ENCODE measurements at regions not wholly inside any gene's neighbourhood (a gene's known extent, or its start where the extent isn't known, plus 50 kb on each side); places are given as distances from the start of the nearest gene placed in this dataset.

DNA sequence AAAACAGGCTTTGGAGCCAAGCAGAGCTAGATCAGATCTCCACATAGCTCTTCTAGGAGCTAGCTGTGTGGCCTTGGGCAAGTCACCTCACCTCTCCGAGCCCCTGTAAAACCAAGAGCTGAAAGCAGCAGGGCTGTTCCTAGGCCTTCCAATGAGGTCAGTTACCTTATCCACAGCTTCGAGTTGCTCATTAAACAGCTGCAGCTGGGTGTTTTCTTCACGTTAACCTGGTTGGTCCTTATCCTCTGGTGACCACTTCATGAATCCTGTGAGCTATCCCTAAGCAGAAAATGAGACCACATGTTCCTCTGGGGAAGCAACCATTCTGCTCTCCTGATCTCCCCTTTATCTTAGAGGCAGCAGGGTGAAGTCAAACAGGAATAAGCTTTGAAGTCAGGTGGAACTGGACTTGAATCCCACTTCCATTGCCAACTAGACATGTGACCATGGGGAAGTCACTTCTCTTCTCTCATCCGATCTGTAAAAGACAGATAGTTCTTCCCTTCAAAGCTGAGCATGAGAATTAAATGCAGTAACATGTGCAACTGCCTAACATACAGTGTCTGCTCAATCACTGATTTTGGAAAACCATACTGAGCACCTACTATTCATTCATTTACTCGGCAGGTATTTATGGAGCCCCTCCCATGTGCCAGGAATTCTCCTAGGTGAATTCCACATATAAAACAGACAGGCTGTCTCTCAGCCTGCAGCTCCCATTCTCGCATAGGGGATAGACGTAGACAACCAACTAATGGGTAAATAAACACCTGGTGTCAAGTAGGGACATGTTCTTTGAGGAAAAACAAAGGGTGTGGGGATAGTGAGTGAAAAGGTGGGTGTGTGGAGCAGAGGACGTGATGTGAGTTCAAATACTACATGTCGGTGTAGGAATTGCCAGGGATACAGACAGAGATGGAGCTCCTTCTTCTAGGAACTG, 111.7 kb upstream of the BOD1 start:
- H3K36me3 ChIP-seq (replicated peaks; ENCODE audit: insufficient read depth, low read length), result no peaks in the 10 kb centered on the region
- H3K9me3 ChIP-seq (replicated peaks; ENCODE audit: insufficient read depth, low read length), result no peaks in the 10 kb centered on the region
- no peak overlapping the region for H3K4me3 ChIP-seq (ENCODE audit: low read length)
- no peak overlapping the region for H3K9ac ChIP-seq (ENCODE audit: low read length)
- no peak overlapping the region for H2AFZ ChIP-seq (ENCODE audit: low read length)
- H3K27ac ChIP-seq (ENCODE audit: low read length), result no peak overlapping the region
- no peak overlapping the region for H3K4me2 ChIP-seq (ENCODE audit: low read depth, low read length)
- H3K79me2 ChIP-seq (ENCODE audit: low read length), result no peaks in the 10 kb centered on the region
- TF ChIP-seq EZH2 (optimal IDR thresholded peaks at IDR 0.05; ENCODE audit: low read depth, low read length), result no peak
- TF ChIP-seq, protein P1, sequence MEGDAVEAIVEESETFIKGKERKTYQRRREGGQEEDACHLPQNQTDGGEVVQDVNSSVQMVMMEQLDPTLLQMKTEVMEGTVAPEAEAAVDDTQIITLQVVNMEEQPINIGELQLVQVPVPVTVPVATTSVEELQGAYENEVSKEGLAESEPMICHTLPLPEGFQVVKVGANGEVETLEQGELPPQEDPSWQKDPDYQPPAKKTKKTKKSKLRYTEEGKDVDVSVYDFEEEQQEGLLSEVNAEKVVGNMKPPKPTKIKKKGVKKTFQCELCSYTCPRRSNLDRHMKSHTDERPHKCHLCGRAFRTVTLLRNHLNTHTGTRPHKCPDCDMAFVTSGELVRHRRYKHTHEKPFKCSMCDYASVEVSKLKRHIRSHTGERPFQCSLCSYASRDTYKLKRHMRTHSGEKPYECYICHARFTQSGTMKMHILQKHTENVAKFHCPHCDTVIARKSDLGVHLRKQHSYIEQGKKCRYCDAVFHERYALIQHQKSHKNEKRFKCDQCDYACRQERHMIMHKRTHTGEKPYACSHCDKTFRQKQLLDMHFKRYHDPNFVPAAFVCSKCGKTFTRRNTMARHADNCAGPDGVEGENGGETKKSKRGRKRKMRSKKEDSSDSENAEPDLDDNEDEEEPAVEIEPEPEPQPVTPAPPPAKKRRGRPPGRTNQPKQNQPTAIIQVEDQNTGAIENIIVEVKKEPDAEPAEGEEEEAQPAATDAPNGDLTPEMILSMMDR (IDR thresholded peaks at IDR 0.05; ENCODE audit: low read length), result no peak
- TF ChIP-seq EZH2phosphoT487 (IDR thresholded peaks at IDR 0.05; ENCODE audit: low read length), result no peak
- H3K9me2 ChIP-seq (replicated peaks; ENCODE audit: insufficient read depth, low read length), result no peaks in the 10 kb centered on the region; the same call in 1 of the 2 replicates
- H3F3A ChIP-seq (ENCODE audit: insufficient read depth, low read length), result no peaks in the 10 kb centered on the region
- no peaks in the 10 kb centered on the region for H3K27me3 ChIP-seq (replicated peaks; ENCODE audit: insufficient read depth, low read length)
- DNase-seq, result no peak
- no peaks in the 10 kb centered on the region for H4K20me1 ChIP-seq (ENCODE audit: insufficient read depth, low read length)
- no peaks in the 10 kb centered on the region for H3K4me1 ChIP-seq (ENCODE audit: low read length)

DNA sequence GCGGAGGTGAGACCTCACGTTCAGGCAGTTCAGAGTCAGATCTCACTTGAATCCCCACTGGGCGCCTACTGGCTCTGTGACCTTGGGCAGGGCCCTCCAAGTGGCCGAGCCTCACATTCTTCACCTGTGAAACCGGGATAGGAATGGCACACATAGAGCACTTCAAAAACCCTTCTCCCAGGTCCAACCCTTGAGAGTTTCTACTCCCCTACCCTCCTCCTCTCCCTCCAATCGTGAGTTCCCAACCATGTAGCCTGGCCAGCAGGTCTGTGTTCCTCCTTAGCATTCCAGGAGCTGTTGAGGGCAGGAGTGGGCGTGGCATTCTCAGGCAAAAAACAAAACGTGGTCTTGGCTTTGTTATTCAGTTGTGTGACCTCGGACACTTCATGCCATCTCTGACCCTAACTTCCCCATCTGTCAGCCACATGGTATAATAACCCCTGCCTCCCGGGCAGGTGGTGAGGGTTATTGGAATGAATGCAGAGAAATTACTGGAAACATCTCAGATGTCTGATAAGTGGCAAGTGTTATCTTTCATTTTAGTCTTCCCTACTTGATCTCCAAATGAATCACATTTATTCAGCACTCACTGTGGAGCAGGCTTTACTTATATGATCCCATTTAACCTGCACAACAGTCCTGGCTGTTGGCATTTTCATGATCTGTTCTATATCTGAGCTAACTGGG, 112.8 kb upstream of the BOD1 start:
- Histone ChIP-seq H3K9me3 (replicated peaks; ENCODE audit: insufficient read depth, low read length) (no peaks in the 10 kb centered on the region), H3K9me2 (replicated peaks; ENCODE audit: insufficient read depth, low read length) (no peaks in the 10 kb centered on the region; the same call in 1 of the 2 replicates), H3K9ac (ENCODE audit: low read length) (no peak overlapping the region), H3K4me2 (ENCODE audit: low read depth, low read length) (no peak overlapping the region), H3K27me3 (replicated peaks; ENCODE audit: insufficient read depth, low read length) (no peaks in the 10 kb centered on the region), H4K20me1 (ENCODE audit: insufficient read depth, low read length) (no peaks in the 10 kb centered on the region), H3K27ac (ENCODE audit: low read length) (no peak overlapping the region), H3K36me3 (replicated peaks; ENCODE audit: insufficient read depth, low read length) (no peaks in the 10 kb centered on the region), H3F3A (ENCODE audit: insufficient read depth, low read length) (no peaks in the 10 kb centered on the region), H2AFZ (ENCODE audit: low read length) (no peak overlapping the region), H3K79me2 (ENCODE audit: low read length) (no peaks in the 10 kb centered on the region), H3K4me1 (ENCODE audit: low read length) (no peaks in the 10 kb centered on the region), H3K4me3 (ENCODE audit: low read length) (no peak overlapping the region)
- no peak for DNase-seq
- TF ChIP-seq, protein P1 (IDR thresholded peaks at IDR 0.05; ENCODE audit: low read length), result no peak
- TF ChIP-seq EZH2 (optimal IDR thresholded peaks at IDR 0.05; ENCODE audit: low read depth, low read length), result no peak
- no peak for TF ChIP-seq EZH2phosphoT487 (IDR thresholded peaks at IDR 0.05; ENCODE audit: low read length)

DNA sequence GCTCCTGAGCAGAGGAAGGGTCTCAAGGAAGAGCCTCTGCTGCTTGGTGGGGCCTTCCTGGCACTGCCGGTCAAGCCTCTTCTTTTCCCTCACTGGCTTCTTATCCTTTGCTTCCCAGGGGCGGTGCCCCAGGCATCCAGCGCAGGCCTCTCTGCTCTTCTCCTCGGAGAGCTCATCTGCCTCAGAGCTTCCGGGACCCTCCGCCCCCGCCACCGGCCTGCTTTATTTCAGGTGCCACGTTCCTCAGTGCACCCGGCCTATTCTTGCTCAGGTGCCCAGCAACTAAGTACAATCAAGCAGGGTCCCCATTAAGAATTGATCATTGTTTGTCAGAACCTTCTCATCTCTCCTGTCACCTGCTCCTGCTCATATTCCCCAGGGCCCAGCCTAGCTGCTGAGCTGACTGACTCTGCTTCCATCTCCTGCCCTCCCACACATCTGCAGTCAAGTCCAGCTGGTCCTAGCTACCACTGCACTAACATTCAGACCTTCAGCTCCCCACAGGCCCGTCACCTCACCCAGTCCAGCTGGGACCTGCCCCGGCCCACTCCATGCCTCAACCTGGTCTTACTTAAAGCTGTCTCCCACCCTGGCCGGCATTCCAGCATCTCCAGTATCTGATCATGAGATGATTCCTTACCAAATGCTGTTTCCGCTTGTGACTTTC, 114.3 kb upstream of the BOD1 start:
- Histone ChIP-seq H3K27ac (ENCODE audit: low read length) (no peak overlapping the region), H3K9ac (ENCODE audit: low read length) (no peak overlapping the region), H3K4me2 (ENCODE audit: low read depth, low read length) (no peak overlapping the region), H3K9me2 (replicated peaks; ENCODE audit: insufficient read depth, low read length) (no peaks in the 10 kb centered on the region), H3K79me2 (ENCODE audit: low read length) (no peaks in the 10 kb centered on the region), H3K4me3 (ENCODE audit: low read length) (no peak overlapping the region), H3K4me1 (ENCODE audit: low read length) (no peaks in the 10 kb centered on the region), H3K9me3 (replicated peaks; ENCODE audit: insufficient read depth, low read length) (no peaks in the 10 kb centered on the region), H3K27me3 (replicated peaks; ENCODE audit: insufficient read depth, low read length) (no peaks in the 10 kb centered on the region), H3K36me3 (replicated peaks; ENCODE audit: insufficient read depth, low read length) (no peaks in the 10 kb centered on the region), H2AFZ (ENCODE audit: low read length) (no peak overlapping the region), H4K20me1 (ENCODE audit: insufficient read depth, low read length) (no peaks in the 10 kb centered on the region), H3F3A (ENCODE audit: insufficient read depth, low read length) (no peaks in the 10 kb centered on the region)
- TF ChIP-seq EZH2phosphoT487 (IDR thresholded peaks at IDR 0.05; ENCODE audit: low read length) (no peak), EZH2 (optimal IDR thresholded peaks at IDR 0.05; ENCODE audit: low read depth, low read length) (no peak)
- TF ChIP-seq, protein P1 (IDR thresholded peaks at IDR 0.05; ENCODE audit: low read length), result no peak
- DNase-seq, result no peak
